GM21619 (cell line): ENCODE measurements at regions not wholly inside any gene's neighbourhood (a gene's known extent, or its start where the extent isn't known, plus 50 kb on each side); places are given as distances from the start of the nearest gene placed in this dataset.

Source experiments
- ATAC-seq: cut with Tn5 transposase; IDR thresholded peaks from one replicate; pipeline ENCODE4 v1.9.1; 2021; ENCODE audit not compliant: unreplicated experiment

- no peak for ATAC-seq
Observed at GRCh38 chr2:48134704-48135103, 179.8 kb upstream of the FOXN2 start.

GRCh38 chr2:48135797-48136196 is 178.7 kb upstream of the FOXN2 start:
- ATAC-seq, result no peak

GRCh38 chr2:48137829-48138228 is 176.7 kb upstream of the FOXN2 start:
- ATAC-seq, result no peak

- no peak for ATAC-seq
Observed at GRCh38 chr2:48138898-48139297, 175.6 kb upstream of the FOXN2 start.

GRCh38 chr2:48140586-48140985 is 173.9 kb upstream of the FOXN2 start:
- no peak for ATAC-seq

- no peak for ATAC-seq
Observed at GRCh38 chr2:48144777-48145176, 169.7 kb upstream of the FOXN2 start.

- no peak for ATAC-seq
Observed at GRCh38 chr2:48145845-48146452, 168.5 kb upstream of the FOXN2 start.

- no peak for ATAC-seq
Observed at GRCh38 chr2:48146552-48146951, 167.9 kb upstream of the FOXN2 start.

- no peak for ATAC-seq
Observed at GRCh38 chr2:48147719-48148118, 166.8 kb upstream of the FOXN2 start.

GRCh38 chr2:48148841-48149430 is 165.5 kb upstream of the FOXN2 start:
- ATAC-seq, result no peak

GRCh38 chr2:48157150-48157549 is 157.3 kb upstream of the FOXN2 start:
- ATAC-seq, result no peak

- no peak for ATAC-seq
Observed at GRCh38 chr2:48161628-48162027, 152.9 kb upstream of the FOXN2 start.

- no peak for ATAC-seq
Observed at GRCh38 chr2:48162742-48163141, 151.7 kb upstream of the FOXN2 start.

GRCh38 chr2:48165070-48165753 is 149.3 kb upstream of the FOXN2 start:
- no peak for ATAC-seq

GRCh38 chr2:48169141-48169592 is 145.3 kb upstream of the FOXN2 start:
- ATAC-seq, result no peak

- no peak for ATAC-seq
Observed at GRCh38 chr2:48170281-48170680, 144.2 kb upstream of the FOXN2 start.

GRCh38 chr2:48173141-48173540 is 141.3 kb upstream of the FOXN2 start:
- no peak for ATAC-seq

GRCh38 chr2:48174503-48174902 is 140.0 kb upstream of the FOXN2 start:
- no peak for ATAC-seq

GRCh38 chr2:48175254-48175653 is 139.2 kb upstream of the FOXN2 start:
- ATAC-seq, result no peak

- ATAC-seq, result no peak
Observed at GRCh38 chr2:48175656-48176055, 138.8 kb upstream of the FOXN2 start.

GRCh38 chr2:48176876-48177275 is 137.6 kb upstream of the FOXN2 start:
- ATAC-seq, result no peak

GRCh38 chr2:48178611-48179010 is 135.9 kb upstream of the FOXN2 start:
- no peak for ATAC-seq
